OCI-LY7 (cell line): ENCODE measurements at regions not wholly inside any gene's neighbourhood (a gene's known extent, or its start where the extent isn't known, plus 50 kb on each side); places are given as distances from the start of the nearest gene placed in this dataset.

ENCODE experiments used
- BruUV-seq: library from RNA; stranded (reverse); fragments of 400-500 nt; replicated peaks from 2 replicates; lab custom pipeline; 2021; lab: Mats Ljungman, UMichigan
- CTCF ChIA-PET: fragments of 300-600 bp; sonication (Branson Sonifier 250); formaldehyde crosslinking; loops from one replicate; lab custom pipeline; 2022; ENCODE audit warnings: antibody characterized with exemption; ENCODE audit not compliant: unreplicated experiment; lab: Charles Lee
- POLR2A ChIA-PET: fragments of 300-600 bp; sonication (Branson Sonifier 250); formaldehyde crosslinking; loops from one replicate; lab custom pipeline; 2022; ENCODE audit warnings: antibody characterized with exemption; lab: Charles Lee
- DNase-seq: peaks from one replicate; pipeline ENCODE4 v3.0.0-alpha.2; 2015; ENCODE audit warnings: low spot score
- H2AFZ ChIP-seq: fragments of 200-600 bp; sonication (generic), shearing (Covaris generic); 2 replicates; pipeline ENCODE4 v1.6.1; 2014; ENCODE audit warnings: mild to moderate bottlenecking, antibody characterized with exemption, low read length, moderate library complexity
- H3K27ac ChIP-seq: fragments of 200-600 bp; sonication (generic); 2 replicates; pipeline ENCODE4 v1.5.1; 2014; ENCODE audit warnings: mixed run types, low read depth, mild to moderate bottlenecking, moderate library complexity, low read length, inconsistent platforms; ENCODE audit not compliant: poor library complexity, severe bottlenecking
- H3K36me3 ChIP-seq: fragments of 200-600 bp; sonication (generic); 2 replicates; pipeline ENCODE4 v1.6.1; 2014; ENCODE audit warnings: mild to moderate bottlenecking, antibody characterized with exemption, low read length, moderate library complexity, mixed read lengths; ENCODE audit not compliant: insufficient read depth
- H3K4me1 ChIP-seq: fragments of 200-600 bp; sonication (generic); 2 replicates; pipeline ENCODE4 v1.5.1; 2014; ENCODE audit warnings: mild to moderate bottlenecking, low read length; ENCODE audit not compliant: insufficient read depth, poor library complexity, severe bottlenecking
- H3K4me2 ChIP-seq: fragments of 200-600 bp; sonication (generic); 2 replicates; pipeline ENCODE4 v1.6.1; 2014; ENCODE audit warnings: mild to moderate bottlenecking, low read length
- H3K4me3 ChIP-seq: fragments of 200-600 bp; sonication (generic); 2 replicates; pipeline ENCODE4 v1.5.1; 2014; ENCODE audit warnings: mild to moderate bottlenecking, low read depth, low read length; ENCODE audit not compliant: poor library complexity, severe bottlenecking
- H3K79me2 ChIP-seq: fragments of 200-600 bp; sonication (generic); 2 replicates; pipeline ENCODE4 v1.6.1; 2016; ENCODE audit warnings: low read depth, mild to moderate bottlenecking, low read length, moderate library complexity, mixed read lengths; ENCODE audit not compliant: insufficient read depth
- H3K9me2 ChIP-seq: fragments of 200-600 bp; sonication (generic); 2 replicates; pipeline ENCODE4 v1.6.1; 2016; ENCODE audit warnings: mild to moderate bottlenecking, low read length, mixed read lengths; ENCODE audit not compliant: insufficient read depth
- H3K9me3 ChIP-seq: fragments of 200-600 bp; sonication (generic); 2 replicates; pipeline ENCODE4 v1.6.1; 2014; ENCODE audit warnings: mild to moderate bottlenecking, mixed run types, low read length, mixed read lengths
- H4K20me1 ChIP-seq: fragments of 200-600 bp; sonication (generic); 2 replicates; pipeline ENCODE4 v1.6.1; 2014; ENCODE audit warnings: mild to moderate bottlenecking, antibody characterized with exemption, low read length, moderate library complexity, mixed read lengths; ENCODE audit not compliant: insufficient read depth
- EZH2phosphoT487 ChIP-seq: fragments of 200-600 bp; sonication (generic); IDR thresholded peaks from 2 replicates; pipeline ENCODE4 v1.6.1; 2018; ENCODE audit warnings: low read depth, borderline replicate concordance, mild to moderate bottlenecking, mixed run types, antibody characterized with exemption, low read length, moderate library complexity, mixed read lengths
- intact Hi-C: fragments of 100-400 bp; cut with micrococcal nuclease; formaldehyde crosslinking; loops from one replicate; pipeline ENCODE4 v1.10.0; 2022; ENCODE audit not compliant: unreplicated experiment
- TF ChIP-seq, protein P1 (sequence below): fragments of 200-600 bp; sonication (generic); conservative IDR thresholded peaks from 2 replicates; pipeline ENCODE4 v1.5.1; 2014; ENCODE audit warnings: mild to moderate bottlenecking, antibody characterized with exemption, low read length, moderate library complexity, mixed read lengths

DNA sequence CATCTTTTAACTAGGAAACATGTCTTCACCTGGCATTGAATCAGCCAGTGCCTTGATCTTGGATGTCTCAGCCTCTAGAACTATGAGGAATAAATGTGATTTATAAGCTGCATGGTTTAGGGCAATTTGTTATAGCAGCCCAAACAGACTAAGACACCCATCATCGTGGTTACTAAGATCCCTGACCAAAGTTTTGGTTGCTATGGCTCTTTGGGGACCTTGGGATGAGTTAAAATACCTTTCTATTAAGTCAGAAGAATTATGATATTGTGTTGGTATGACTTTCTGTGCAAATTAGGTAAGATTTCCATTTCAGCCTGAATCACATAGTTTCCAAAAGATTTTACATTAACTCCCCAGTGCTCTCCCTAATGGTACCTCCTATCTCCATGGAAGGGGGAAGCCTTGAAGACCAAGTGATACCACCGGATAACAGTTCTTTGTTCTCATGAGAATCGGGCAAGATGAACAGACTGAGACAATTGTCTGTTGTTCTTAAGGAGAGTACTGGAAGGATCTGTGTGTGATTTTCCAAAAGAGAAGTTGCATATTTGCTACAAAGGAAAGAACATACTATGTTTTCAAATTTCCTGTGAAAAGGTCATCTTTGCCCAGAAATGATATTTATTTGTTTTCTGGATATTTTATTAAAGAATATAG lies 60.4 kb upstream of the UBASH3B start:
- intact Hi-C loops = no loop called here
- no TSS peak for BruUV-seq
- POLR2A ChIA-PET = interaction anchor here (0.6 kb wide), 1 partner anchor 10 kb away, joined by 4 read pairs; no protein-coding TSS in a partner anchor

DNA sequence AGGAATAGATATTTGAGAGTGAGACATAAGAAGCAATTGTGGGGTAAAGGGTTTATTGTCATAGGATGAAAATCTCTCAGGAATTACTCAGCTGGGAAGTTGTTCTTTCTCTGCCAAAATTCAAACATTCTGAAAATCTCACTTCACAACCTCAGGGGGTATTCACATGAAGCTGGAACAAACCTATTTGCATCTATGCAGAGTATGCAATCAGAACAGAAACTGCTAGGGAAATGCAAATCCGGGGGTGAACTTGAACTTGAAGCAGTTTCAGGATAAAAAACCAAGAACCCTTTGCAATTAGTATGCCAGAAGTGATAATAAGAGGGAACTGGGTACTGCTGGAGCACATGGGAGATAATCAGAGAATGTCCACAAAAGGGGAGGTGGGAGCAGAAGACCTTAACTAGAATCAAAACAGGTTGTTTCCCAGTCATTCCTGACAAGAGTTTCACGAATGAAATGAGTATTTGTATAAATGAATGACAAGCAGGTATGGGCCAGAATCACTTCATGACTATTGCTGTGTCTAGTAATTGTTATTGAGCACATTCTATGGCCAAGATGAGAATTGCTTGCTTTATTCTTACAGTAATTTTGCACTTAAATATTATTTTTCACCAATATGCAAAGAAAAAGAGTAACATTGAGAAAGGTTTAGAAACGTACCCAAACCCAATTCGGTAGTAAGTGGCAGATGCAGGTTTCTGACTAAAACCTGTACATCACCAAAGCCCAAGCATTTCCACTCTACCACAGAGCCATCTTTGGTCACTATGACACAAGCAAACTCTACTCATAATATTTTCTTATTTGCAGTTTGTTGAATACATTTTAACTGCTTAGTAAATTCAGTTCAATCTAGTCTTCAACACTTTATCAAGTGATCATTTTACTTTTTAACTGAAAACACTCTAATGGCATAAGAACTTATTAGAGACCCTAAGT lies 61.8 kb upstream of the UBASH3B start:
- Histone ChIP-seq H3K27ac (no peak overlapping the region), H3K4me1 (no peaks in the 10 kb centered on the region), H4K20me1 (no peaks in the 10 kb centered on the region), H3K36me3 (no peaks in the 10 kb centered on the region), H3K9me3 (no peaks in the 10 kb centered on the region), H3K4me3 (no peak overlapping the region), H2AFZ (no peak overlapping the region), H3K9me2 (no peaks in the 10 kb centered on the region), H3K4me2 (no peak overlapping the region), H3K79me2 (no peaks in the 10 kb centered on the region)
- ChIA-PET POLR2A (interaction anchor here (0.6 kb wide), 1 partner anchor 473 kb away, joined by 3 read pairs; no protein-coding TSS in a partner anchor), CTCF (no interaction called here)
- BruUV-seq = no TSS peak
- no peak for TF ChIP-seq EZH2phosphoT487
- TF ChIP-seq, protein P1, sequence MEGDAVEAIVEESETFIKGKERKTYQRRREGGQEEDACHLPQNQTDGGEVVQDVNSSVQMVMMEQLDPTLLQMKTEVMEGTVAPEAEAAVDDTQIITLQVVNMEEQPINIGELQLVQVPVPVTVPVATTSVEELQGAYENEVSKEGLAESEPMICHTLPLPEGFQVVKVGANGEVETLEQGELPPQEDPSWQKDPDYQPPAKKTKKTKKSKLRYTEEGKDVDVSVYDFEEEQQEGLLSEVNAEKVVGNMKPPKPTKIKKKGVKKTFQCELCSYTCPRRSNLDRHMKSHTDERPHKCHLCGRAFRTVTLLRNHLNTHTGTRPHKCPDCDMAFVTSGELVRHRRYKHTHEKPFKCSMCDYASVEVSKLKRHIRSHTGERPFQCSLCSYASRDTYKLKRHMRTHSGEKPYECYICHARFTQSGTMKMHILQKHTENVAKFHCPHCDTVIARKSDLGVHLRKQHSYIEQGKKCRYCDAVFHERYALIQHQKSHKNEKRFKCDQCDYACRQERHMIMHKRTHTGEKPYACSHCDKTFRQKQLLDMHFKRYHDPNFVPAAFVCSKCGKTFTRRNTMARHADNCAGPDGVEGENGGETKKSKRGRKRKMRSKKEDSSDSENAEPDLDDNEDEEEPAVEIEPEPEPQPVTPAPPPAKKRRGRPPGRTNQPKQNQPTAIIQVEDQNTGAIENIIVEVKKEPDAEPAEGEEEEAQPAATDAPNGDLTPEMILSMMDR = no peak
- intact Hi-C loops = no loop called here
- no peak for DNase-seq

More for the DNA sequence above, 60.4 kb upstream of the UBASH3B start:
- Histone ChIP-seq H3K4me1 (no peaks in the 10 kb centered on the region), H3K79me2 (no peaks in the 10 kb centered on the region), H2AFZ (no peak overlapping the region), H3K4me2 (no peak overlapping the region), H3K9me3 (no peaks in the 10 kb centered on the region), H4K20me1 (no peaks in the 10 kb centered on the region), H3K9me2 (no peaks in the 10 kb centered on the region), H3K27ac (no peak overlapping the region), H3K4me3 (no peak overlapping the region), H3K36me3 (no peaks in the 10 kb centered on the region)
- TF ChIP-seq, protein P1 = no peak
- TF ChIP-seq EZH2phosphoT487 = no peak
- no peak for DNase-seq
- CTCF ChIA-PET = no interaction called here
